ENCODE measurements at regions not wholly inside any gene's neighbourhood (a gene's known extent, or its start where the extent isn't known, plus 50 kb on each side); places are given as distances from the start of the nearest gene placed in this dataset.

DNA sequence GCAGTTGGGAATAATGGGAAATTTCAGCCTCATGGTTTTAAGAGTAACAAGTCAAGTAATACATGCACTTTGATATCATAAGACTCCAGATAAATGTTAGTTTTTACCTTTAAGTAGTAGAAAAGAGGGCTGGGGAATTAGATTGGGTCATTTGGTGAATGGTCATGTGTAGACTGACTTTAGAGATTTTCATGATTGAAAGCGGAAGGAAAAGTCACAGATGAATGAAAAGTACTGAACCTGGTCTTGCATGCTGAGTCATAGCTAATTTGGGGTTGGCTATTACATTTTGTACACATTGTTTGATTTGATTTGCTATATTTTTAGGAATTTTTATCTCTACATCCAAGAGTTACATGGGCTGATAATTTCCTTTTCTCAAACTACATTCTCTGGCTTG is 539.4 kb upstream of the SPHKAP start:
- BruUV-seq (replicated peaks), result no TSS peak
- POLR2A ChIA-PET, result no interaction called here
- CTCF ChIA-PET, result no interaction called here
- Histone ChIP-seq H3K4me1 (ENCODE audit: control insufficient read depth, insufficient read depth, low read length) (no peaks in the 10 kb centered on the region), H3K27ac (ENCODE audit: low read length) (no peak overlapping the region), H3K27me3 (ENCODE audit: control insufficient read depth, insufficient read depth, low read length) (no peaks in the 10 kb centered on the region), H3K4me3 (ENCODE audit: low read depth in 2 of 2, low read length in 2 of 2) (no peak overlapping the region), H3K36me3 (ENCODE audit: control insufficient read depth, insufficient read depth, low read length) (no peaks in the 10 kb centered on the region), H3K9me3 (ENCODE audit: control insufficient read depth, insufficient read depth, low read depth, low read length) (no peaks in the 10 kb centered on the region)
- in situ Hi-C loops (cut with HindIII; ENCODE audit: low pct_unique_long_range_greater_than_20kb, low sequenced_read_pairs) (no loop called here), intact Hi-C loops (cut with micrococcal nuclease; ENCODE audit: unreplicated experiment) (no loop called here)
- ATAC-seq (no peak), DNase-seq (ENCODE audit: low read depth, low spot score) (no peak)
- TF ChIP-seq CTCF (IDR thresholded peaks at IDR 0.05) (no peak), SIN3A (IDR thresholded peaks at IDR 0.05; ENCODE audit: borderline replicate concordance, insufficient read depth, low read depth, low read length) (no peak), POLR2AphosphoS5 (IDR thresholded peaks at IDR 0.05; ENCODE audit: low read depth, low read length) (no peak), TCF7L2 (IDR thresholded peaks at IDR 0.05; ENCODE audit: low read depth, low read length) (no peak), REST (IDR thresholded peaks at IDR 0.05; ENCODE audit: insufficient read depth in 1 of 2, low read depth in 2 of 2, low read length in 1 of 2) (no peak)

GRCh38 chr2:228709788-228710371 is 528.4 kb upstream of the SPHKAP start:
- no peak for DNase-seq (ENCODE audit: low read depth, low spot score)

More at GRCh38 chr2:228709788-228710371, 528.4 kb upstream of the SPHKAP start:
- CTCF ChIA-PET, result no interaction called here
- TF ChIP-seq CTCF (IDR thresholded peaks at IDR 0.05) (no peak), POLR2AphosphoS5 (IDR thresholded peaks at IDR 0.05; ENCODE audit: low read depth, low read length) (no peak), TCF7L2 (IDR thresholded peaks at IDR 0.05; ENCODE audit: low read depth, low read length) (no peak), SIN3A (IDR thresholded peaks at IDR 0.05; ENCODE audit: borderline replicate concordance, insufficient read depth, low read depth, low read length) (no peak), REST (IDR thresholded peaks at IDR 0.05; ENCODE audit: insufficient read depth in 1 of 2, low read depth in 2 of 2, low read length in 1 of 2) (no peak)
- BruUV-seq (replicated peaks), result no TSS peak
- intact Hi-C loops (cut with micrococcal nuclease; ENCODE audit: unreplicated experiment) (no loop called here), in situ Hi-C loops (cut with HindIII; ENCODE audit: low pct_unique_long_range_greater_than_20kb, low sequenced_read_pairs) (no loop called here)
- Histone ChIP-seq H3K9me3 (ENCODE audit: control insufficient read depth, insufficient read depth, low read depth, low read length) (no peaks in the 10 kb centered on the region), H3K27ac (ENCODE audit: low read length) (no peak overlapping the region), H3K27me3 (ENCODE audit: control insufficient read depth, insufficient read depth, low read length) (no peaks in the 10 kb centered on the region), H3K36me3 (ENCODE audit: control insufficient read depth, insufficient read depth, low read length) (no peaks in the 10 kb centered on the region), H3K4me1 (ENCODE audit: control insufficient read depth, insufficient read depth, low read length) (no peaks in the 10 kb centered on the region), H3K4me3 (ENCODE audit: low read depth in 2 of 2, low read length in 2 of 2) (no peak overlapping the region)
- POLR2A ChIA-PET, result no interaction called here
- no peak for ATAC-seq

All from Panc1 (cell line).